ENCODE measurements at regions not wholly inside any gene's neighbourhood (a gene's known extent, or its start where the extent isn't known, plus 50 kb on each side); places are given as distances from the start of the nearest gene placed in this dataset.

DNA sequence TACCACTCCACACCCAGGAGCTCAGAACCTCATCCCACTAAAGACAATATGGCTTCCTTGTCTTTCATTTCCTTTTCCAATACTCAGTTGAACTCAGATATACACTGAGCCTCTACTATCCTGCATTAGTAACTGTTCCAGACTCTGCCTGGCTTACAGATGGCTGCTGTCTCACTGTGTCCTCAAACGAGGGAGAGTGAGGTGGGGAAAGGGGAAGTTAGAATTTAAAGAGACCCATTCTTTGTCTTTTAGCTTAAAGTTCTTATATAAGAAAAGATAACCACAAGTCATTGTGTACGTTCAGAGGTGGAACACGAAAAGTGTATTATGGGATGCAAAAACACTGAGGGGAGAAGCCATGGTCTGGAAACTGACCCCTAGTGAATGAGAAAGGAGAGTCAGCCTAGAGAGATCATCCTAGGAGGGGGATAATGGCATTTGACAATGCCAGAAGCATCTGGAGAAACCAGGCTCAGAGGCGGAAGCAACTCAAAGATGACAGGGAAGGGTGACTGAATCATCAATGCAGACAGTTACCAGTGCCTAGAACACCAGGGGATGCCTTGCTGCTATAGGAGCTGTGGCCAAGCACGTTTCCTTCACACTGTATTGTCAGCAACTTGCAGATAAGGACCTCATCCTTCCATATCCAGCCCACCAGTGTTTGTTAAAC is 170.7 kb downstream of the CYRIA start:
- no peak overlapping the region for H3K9ac ChIP-seq (ENCODE audit: low read length)
- H3K9me3 ChIP-seq (ENCODE audit: control insufficient read depth, low read depth, low read length), result no peaks in the 10 kb centered on the region
- H3K27me3 ChIP-seq (ENCODE audit: control insufficient read depth, insufficient read depth, low read length), result no peaks in the 10 kb centered on the region
- H3K4me3 ChIP-seq (ENCODE audit: low read length), result no peak overlapping the region
- no peaks in the 10 kb centered on the region for H3K36me3 ChIP-seq (ENCODE audit: control insufficient read depth, low read depth, low read length)
- H3K27ac ChIP-seq (ENCODE audit: low read length), result no peak overlapping the region
- H3K4me1 ChIP-seq (ENCODE audit: control insufficient read depth, low read depth, low read length), result no peaks in the 10 kb centered on the region

DNA sequence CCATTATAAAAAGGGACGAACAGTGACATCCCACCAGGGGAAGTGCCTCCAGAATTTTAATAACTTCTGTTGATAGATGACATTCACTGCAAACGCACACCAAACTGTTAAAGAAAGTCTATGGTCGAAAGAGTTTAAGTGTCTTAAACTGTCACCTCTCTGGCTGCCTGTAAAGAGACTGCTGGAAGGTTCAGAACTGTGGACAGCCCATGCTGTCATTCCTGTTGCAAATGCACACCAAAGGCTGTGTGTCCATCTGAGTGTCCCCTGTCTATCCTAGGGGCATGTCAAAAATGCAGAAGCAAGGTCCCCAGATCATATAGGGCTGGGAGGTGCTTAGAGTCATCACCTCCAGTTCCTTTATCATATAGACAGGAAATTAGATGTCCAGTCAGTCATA is 171.8 kb downstream of the CYRIA start:
- no peak overlapping the region for H3K4me3 ChIP-seq (ENCODE audit: low read length)

DNA sequence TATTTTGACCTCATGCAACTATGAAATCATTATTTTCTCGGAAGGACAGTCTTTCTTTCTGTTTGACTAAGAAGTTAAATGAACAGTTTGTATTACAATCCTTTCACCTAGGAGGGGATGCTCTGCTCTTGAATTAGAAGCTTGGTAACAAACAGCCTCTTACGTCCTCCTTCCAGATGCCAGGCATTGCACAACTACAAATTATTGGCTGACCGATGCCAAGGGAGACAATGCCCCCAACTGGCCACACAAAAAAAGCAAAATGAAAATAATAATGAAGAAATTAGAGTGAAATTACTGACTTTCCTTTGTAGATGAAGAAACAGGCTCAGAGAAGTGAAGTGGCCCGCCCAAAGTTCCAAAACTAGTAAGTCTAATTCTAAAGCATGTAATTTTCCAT is 177.9 kb downstream of the CYRIA start:
- no peak overlapping the region for H3K4me3 ChIP-seq (ENCODE audit: low read length)
- no peak overlapping the region for H3K9ac ChIP-seq (ENCODE audit: low read length)
- no peak overlapping the region for H3K27ac ChIP-seq (ENCODE audit: low read length)
- H3K36me3 ChIP-seq (ENCODE audit: control insufficient read depth, low read depth, low read length), result no peaks in the 10 kb centered on the region
- no peaks in the 10 kb centered on the region for H3K4me1 ChIP-seq (ENCODE audit: control insufficient read depth, low read depth, low read length)
- H3K9me3 ChIP-seq (ENCODE audit: control insufficient read depth, low read depth, low read length), result no peaks in the 10 kb centered on the region
- H3K27me3 ChIP-seq (ENCODE audit: control insufficient read depth, insufficient read depth, low read length), result no peaks in the 10 kb centered on the region

More for the DNA sequence above, 171.8 kb downstream of the CYRIA start:
- Histone ChIP-seq H3K36me3 (ENCODE audit: control insufficient read depth, low read depth, low read length) (no peaks in the 10 kb centered on the region), H3K9ac (ENCODE audit: low read length) (no peak overlapping the region), H3K4me1 (ENCODE audit: control insufficient read depth, low read depth, low read length) (no peaks in the 10 kb centered on the region), H3K27ac (ENCODE audit: low read length) (no peak overlapping the region), H3K9me3 (ENCODE audit: control insufficient read depth, low read depth, low read length) (no peaks in the 10 kb centered on the region), H3K27me3 (ENCODE audit: control insufficient read depth, insufficient read depth, low read length) (no peaks in the 10 kb centered on the region)

DNA sequence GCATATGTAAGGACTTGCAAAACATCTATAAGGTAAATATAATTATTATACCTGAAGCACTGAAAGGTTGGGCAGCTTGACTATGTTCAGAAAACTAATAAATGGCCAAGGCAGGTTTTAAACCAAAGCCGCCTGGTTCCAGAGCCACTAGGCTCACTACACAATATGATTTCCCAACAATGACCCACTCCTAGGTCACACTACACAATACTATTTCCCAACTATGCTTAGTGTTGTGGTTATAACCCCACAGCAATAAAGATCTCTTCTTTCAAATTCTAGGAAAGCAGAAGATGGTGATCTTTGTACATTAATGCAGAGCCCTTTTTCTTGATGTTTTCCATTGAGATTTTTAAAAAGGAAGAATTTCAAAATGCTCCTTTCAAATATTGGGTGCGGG is 180.4 kb downstream of the CYRIA start:
- Histone ChIP-seq H3K9me3 (ENCODE audit: control insufficient read depth, low read depth, low read length) (no peaks in the 10 kb centered on the region), H3K4me3 (ENCODE audit: low read length) (no peak overlapping the region), H3K4me1 (ENCODE audit: control insufficient read depth, low read depth, low read length) (no peaks in the 10 kb centered on the region), H3K9ac (ENCODE audit: low read length) (no peak overlapping the region), H3K27ac (ENCODE audit: low read length) (no peak overlapping the region), H3K36me3 (ENCODE audit: control insufficient read depth, low read depth, low read length) (no peaks in the 10 kb centered on the region), H3K27me3 (ENCODE audit: control insufficient read depth, insufficient read depth, low read length) (no peaks in the 10 kb centered on the region)

DNA sequence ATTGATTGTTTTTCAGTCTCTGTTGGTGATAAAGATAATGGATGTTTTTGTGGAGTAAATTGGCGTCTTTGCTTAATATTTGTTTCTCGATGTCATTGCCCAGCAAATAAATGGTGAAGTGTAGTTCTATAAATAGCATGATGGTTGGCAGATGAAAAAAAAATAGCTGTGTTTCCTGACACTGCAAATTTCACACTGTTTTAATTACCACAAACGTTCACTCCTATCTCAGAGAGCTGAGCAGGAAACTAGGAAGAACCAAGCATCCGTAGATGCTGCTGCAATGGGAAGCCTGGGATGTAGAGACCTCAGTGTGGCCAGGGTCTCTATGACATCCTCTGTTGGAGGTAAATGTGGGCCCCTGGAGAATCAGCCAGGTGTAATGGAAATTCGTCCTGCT is 183.2 kb downstream of the CYRIA start:
- H3K36me3 ChIP-seq (ENCODE audit: control insufficient read depth, low read depth, low read length), result no peaks in the 10 kb centered on the region
- no peak overlapping the region for H3K4me3 ChIP-seq (ENCODE audit: low read length)
- no peaks in the 10 kb centered on the region for H3K27me3 ChIP-seq (ENCODE audit: control insufficient read depth, insufficient read depth, low read length)
- H3K9me3 ChIP-seq (ENCODE audit: control insufficient read depth, low read depth, low read length), result no peaks in the 10 kb centered on the region
- no peak overlapping the region for H3K9ac ChIP-seq (ENCODE audit: low read length)
- no peak overlapping the region for H3K27ac ChIP-seq (ENCODE audit: low read length)
- H3K4me1 ChIP-seq (ENCODE audit: control insufficient read depth, low read depth, low read length), result no peaks in the 10 kb centered on the region

DNA sequence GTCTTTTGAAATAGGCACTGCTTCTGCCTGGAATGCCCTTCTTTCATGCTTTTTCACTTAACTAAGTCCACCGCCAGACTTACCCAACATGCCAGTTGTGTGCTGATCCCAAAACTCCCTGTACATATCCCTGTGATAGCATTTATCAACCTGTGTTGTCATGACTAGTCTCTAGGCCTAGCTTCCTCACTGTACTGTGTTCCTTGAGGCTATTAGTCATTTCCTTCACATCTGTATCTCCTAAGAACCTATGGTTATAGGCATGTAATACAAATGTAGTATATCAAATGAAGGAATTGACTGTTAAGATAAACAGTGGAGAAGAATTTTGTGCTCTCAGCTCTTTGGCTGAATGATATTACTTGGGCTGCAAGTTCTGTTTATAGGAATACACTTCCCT is 184.3 kb downstream of the CYRIA start:
- Histone ChIP-seq H3K9ac (ENCODE audit: low read length) (no peak overlapping the region), H3K9me3 (ENCODE audit: control insufficient read depth, low read depth, low read length) (no peaks in the 10 kb centered on the region), H3K4me3 (ENCODE audit: low read length) (no peak overlapping the region), H3K27me3 (ENCODE audit: control insufficient read depth, insufficient read depth, low read length) (no peaks in the 10 kb centered on the region), H3K4me1 (ENCODE audit: control insufficient read depth, low read depth, low read length) (no peaks in the 10 kb centered on the region), H3K27ac (ENCODE audit: low read length) (no peak overlapping the region), H3K36me3 (ENCODE audit: control insufficient read depth, low read depth, low read length) (no peaks in the 10 kb centered on the region)

DNA sequence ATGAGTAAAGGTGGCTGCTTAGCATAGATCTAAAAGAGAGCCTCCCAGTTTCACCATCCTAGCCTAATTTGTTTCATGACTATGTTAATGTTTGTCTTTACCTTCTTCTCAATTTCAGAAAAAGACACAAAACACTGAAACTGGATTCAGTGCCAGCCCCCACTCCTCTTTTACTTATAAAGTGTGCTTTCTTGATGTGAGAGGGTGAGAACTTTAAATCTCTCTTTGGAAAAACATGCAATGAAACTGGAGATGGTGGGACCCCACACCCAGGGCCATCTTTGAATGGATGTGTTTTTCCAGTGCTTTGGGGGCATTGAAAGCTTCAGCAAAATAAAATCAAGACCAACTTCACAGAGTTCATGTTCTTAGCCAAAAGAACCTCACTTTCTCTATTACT is 185.9 kb downstream of the CYRIA start:
- Histone ChIP-seq H3K9me3 (ENCODE audit: control insufficient read depth, low read depth, low read length) (no peaks in the 10 kb centered on the region), H3K4me1 (ENCODE audit: control insufficient read depth, low read depth, low read length) (no peaks in the 10 kb centered on the region), H3K36me3 (ENCODE audit: control insufficient read depth, low read depth, low read length) (no peaks in the 10 kb centered on the region), H3K9ac (ENCODE audit: low read length) (no peak overlapping the region), H3K27me3 (ENCODE audit: control insufficient read depth, insufficient read depth, low read length) (no peaks in the 10 kb centered on the region), H3K4me3 (ENCODE audit: low read length) (no peak overlapping the region), H3K27ac (ENCODE audit: low read length) (no peak overlapping the region)

DNA sequence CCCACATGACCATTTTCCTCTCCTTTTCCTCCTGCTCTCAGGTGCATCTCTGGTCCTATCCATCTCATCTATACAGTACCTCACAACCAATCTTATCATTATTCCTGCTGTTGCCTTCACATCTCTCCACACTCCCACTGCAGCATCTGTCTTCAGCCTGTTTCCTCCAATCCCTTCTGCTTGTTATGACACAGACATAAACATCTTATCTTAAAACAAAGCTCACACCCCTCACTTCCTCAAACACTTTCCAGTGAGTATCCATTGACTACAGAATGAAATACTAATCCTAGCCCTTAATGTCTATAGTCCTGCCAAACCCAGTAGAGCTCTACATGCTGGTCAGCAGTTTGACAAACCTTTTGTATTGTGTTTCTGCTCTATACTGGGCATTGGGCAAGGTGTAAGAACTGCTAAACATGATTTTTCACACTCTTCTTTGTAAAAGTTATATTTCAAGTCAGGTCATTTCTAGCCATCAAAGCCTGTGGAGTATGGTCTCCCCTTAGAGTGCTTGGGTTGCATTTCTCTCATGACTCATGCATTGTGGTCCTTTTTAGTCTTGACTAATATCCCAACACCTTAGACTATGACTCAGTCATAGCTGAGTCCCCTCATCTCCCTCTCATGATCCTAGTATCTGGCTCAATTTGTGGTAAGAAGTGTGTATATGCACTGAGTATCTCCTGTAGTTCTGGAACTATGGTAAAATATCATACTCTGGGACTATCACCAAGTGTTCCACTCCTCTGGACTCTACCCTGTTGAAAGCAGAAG is 187.0 kb downstream of the CYRIA start:
- H3K36me3 ChIP-seq (ENCODE audit: control insufficient read depth, low read depth, low read length), result no peaks in the 10 kb centered on the region
- H3K27ac ChIP-seq (ENCODE audit: low read length), result no peak overlapping the region
- H3K27me3 ChIP-seq (ENCODE audit: control insufficient read depth, insufficient read depth, low read length), result no peaks in the 10 kb centered on the region
- no peaks in the 10 kb centered on the region for H3K4me1 ChIP-seq (ENCODE audit: control insufficient read depth, low read depth, low read length)
- H3K9me3 ChIP-seq (ENCODE audit: control insufficient read depth, low read depth, low read length), result no peaks in the 10 kb centered on the region
- H3K4me3 ChIP-seq (ENCODE audit: low read length), result no peak overlapping the region
- no peak overlapping the region for H3K9ac ChIP-seq (ENCODE audit: low read length)

DNA sequence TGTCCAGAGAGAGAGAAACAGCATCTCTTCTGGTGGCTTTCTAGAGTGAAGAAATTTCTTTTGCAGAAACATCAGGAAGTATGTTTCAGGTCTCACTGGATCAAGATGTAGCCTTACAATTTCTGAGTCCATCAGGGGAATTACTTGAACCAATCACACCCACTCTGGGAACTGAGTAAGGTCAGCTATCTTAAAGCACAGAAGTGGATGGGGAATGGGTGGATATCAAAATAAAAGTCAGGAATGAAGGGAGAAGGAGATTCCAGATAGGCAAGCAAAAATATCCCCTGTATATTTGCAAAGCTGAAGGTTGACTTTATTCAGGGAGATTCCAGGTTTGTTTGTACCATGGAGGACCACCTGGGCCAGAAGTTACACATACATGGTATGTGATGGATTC is 188.0 kb downstream of the CYRIA start:
- Histone ChIP-seq H3K4me1 (ENCODE audit: control insufficient read depth, low read depth, low read length) (no peaks in the 10 kb centered on the region), H3K27me3 (ENCODE audit: control insufficient read depth, insufficient read depth, low read length) (no peaks in the 10 kb centered on the region), H3K9ac (ENCODE audit: low read length) (no peak overlapping the region), H3K4me3 (ENCODE audit: low read length) (no peak overlapping the region), H3K36me3 (ENCODE audit: control insufficient read depth, low read depth, low read length) (no peaks in the 10 kb centered on the region), H3K9me3 (ENCODE audit: control insufficient read depth, low read depth, low read length) (no peaks in the 10 kb centered on the region), H3K27ac (ENCODE audit: low read length) (no peak overlapping the region)

DNA sequence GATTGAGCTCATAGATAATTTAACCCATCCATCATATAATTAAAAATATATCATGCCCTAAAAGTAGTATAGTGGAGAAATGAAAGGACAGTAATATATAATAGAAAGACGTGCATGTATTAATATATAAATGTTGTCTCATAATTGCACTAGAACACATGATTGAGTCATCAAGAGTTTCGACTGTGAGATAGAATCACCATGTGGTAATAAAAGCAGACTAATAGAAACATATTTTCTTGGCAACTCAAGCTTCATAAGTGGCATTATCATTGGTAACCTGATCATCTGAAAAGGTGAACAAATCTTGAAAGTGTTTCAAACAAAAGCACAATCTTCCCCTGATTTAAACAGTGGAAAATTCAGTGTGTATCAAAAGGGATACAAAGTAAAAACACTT is 188.8 kb downstream of the CYRIA start:
- no peak overlapping the region for H3K4me3 ChIP-seq (ENCODE audit: low read length)
- no peak overlapping the region for H3K9ac ChIP-seq (ENCODE audit: low read length)
- no peaks in the 10 kb centered on the region for H3K4me1 ChIP-seq (ENCODE audit: control insufficient read depth, low read depth, low read length)
- H3K27ac ChIP-seq (ENCODE audit: low read length), result no peak overlapping the region
- H3K36me3 ChIP-seq (ENCODE audit: control insufficient read depth, low read depth, low read length), result no peaks in the 10 kb centered on the region
- H3K9me3 ChIP-seq (ENCODE audit: control insufficient read depth, low read depth, low read length), result no peaks in the 10 kb centered on the region
- no peaks in the 10 kb centered on the region for H3K27me3 ChIP-seq (ENCODE audit: control insufficient read depth, insufficient read depth, low read length)

DNA sequence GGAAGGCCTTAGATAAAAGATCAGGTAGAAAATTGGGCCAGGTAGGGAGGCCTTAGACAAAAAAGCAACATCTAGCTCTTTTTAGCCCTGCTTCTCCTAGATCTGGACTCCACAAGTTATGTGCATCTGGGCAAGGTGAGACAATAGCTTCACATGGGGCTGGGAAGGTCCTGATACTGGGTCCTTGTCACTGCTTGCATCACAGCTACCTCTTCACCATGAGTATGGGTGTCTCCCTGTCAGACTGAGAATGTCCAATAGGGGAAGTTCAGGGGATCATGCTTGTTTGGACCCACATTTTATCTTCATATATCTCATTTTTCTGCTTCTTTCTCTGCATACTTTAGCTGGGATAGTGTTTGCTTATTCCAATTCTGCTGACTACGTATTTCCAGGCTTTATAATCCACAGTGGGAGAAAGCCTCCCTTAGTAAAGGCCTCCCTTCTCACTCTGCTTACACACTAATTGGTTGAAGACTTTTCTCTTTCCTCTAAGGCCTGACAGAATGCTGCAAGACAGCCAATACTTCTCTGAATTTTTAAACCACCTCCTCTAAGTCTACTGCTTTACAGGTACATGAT is 189.6 kb downstream of the CYRIA start:
- Histone ChIP-seq H3K9ac (ENCODE audit: low read length) (no peak overlapping the region), H3K9me3 (ENCODE audit: control insufficient read depth, low read depth, low read length) (no peaks in the 10 kb centered on the region), H3K27me3 (ENCODE audit: control insufficient read depth, insufficient read depth, low read length) (no peaks in the 10 kb centered on the region), H3K4me1 (ENCODE audit: control insufficient read depth, low read depth, low read length) (no peaks in the 10 kb centered on the region), H3K36me3 (ENCODE audit: control insufficient read depth, low read depth, low read length) (no peaks in the 10 kb centered on the region), H3K4me3 (ENCODE audit: low read length) (no peak overlapping the region), H3K27ac (ENCODE audit: low read length) (no peak overlapping the region)

DNA sequence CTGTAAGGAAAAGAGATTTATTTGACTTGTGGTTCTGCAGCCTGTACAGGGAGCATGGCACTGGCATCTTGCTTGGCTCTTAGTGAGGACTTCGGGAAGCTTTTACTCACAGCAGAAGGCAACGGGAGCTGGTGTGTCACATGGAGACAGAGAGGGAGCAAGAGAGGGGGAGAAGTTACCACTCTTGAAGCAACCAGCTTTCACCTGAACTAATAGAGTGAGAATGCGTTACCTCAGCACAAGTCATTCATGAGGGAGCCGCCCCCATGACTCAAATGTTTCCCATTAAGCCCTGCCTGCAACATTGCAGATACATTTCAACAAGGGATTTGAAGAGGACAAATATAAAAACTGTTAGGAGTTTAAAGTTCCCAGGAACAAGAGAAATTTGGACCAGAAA is 190.0 kb downstream of the CYRIA start:
- H3K4me3 ChIP-seq (ENCODE audit: low read length), result no peak overlapping the region
- no peaks in the 10 kb centered on the region for H3K36me3 ChIP-seq (ENCODE audit: control insufficient read depth, low read depth, low read length)
- H3K9me3 ChIP-seq (ENCODE audit: control insufficient read depth, low read depth, low read length), result no peaks in the 10 kb centered on the region
- no peak overlapping the region for H3K27ac ChIP-seq (ENCODE audit: low read length)
- H3K27me3 ChIP-seq (ENCODE audit: control insufficient read depth, insufficient read depth, low read length), result no peaks in the 10 kb centered on the region
- H3K9ac ChIP-seq (ENCODE audit: low read length), result no peak overlapping the region
- H3K4me1 ChIP-seq (ENCODE audit: control insufficient read depth, low read depth, low read length), result no peaks in the 10 kb centered on the region

All from iPS-18a (cell line).